GM21723 (cell line): ENCODE measurements at regions not wholly inside any gene's neighbourhood (a gene's known extent, or its start where the extent isn't known, plus 50 kb on each side); places are given as distances from the start of the nearest gene placed in this dataset.

ENCODE experiments used
- ATAC-seq: cut with Tn5 transposase; IDR thresholded peaks from one replicate; pipeline ENCODE4 v1.9.1; 2021; ENCODE audit warnings: mild to moderate bottlenecking, moderate library complexity; ENCODE audit not compliant: unreplicated experiment

- no peak for ATAC-seq
Measured at GRCh38 chr2:129896226-129897100, 83.0 kb upstream of the RAB6C start.

- no peak for ATAC-seq
Measured at GRCh38 chr2:129901754-129902415, 77.6 kb upstream of the RAB6C start.

- ATAC-seq = no peak
Measured at GRCh38 chr2:129902731-129903585, 76.5 kb upstream of the RAB6C start.

- ATAC-seq = no peak
Measured at GRCh38 chr2:129903586-129904425, 75.7 kb upstream of the RAB6C start.

- ATAC-seq = no peak
Measured at GRCh38 chr2:129904532-129905446, 74.7 kb upstream of the RAB6C start.

- no peak for ATAC-seq
Measured at GRCh38 chr2:129905664-129906081, 73.8 kb upstream of the RAB6C start.

- no peak for ATAC-seq
Measured at GRCh38 chr2:129906139-129906860, 73.2 kb upstream of the RAB6C start.

GRCh38 chr2:129906861-129907235 is 72.6 kb upstream of the RAB6C start:
- no peak for ATAC-seq

GRCh38 chr2:129907256-129907998 is 72.0 kb upstream of the RAB6C start:
- ATAC-seq = no peak

GRCh38 chr2:129908721-129909373 is 70.6 kb upstream of the RAB6C start:
- ATAC-seq = no peak

- no peak for ATAC-seq
Measured at GRCh38 chr2:129909651-129910418, 69.6 kb upstream of the RAB6C start.

GRCh38 chr2:129910446-129911362 is 68.8 kb upstream of the RAB6C start:
- no peak for ATAC-seq

- ATAC-seq = no peak
Measured at GRCh38 chr2:129911363-129912065, 68.0 kb upstream of the RAB6C start.

- no peak for ATAC-seq
Measured at GRCh38 chr2:129912066-129912820, 67.2 kb upstream of the RAB6C start.
